CD4-positive, alpha-beta T cell treated with Interleukin-4 for 4 hours (primary cell): ENCODE measurements at regions not wholly inside any gene's neighbourhood (a gene's known extent, or its start where the extent isn't known, plus 50 kb on each side); places are given as distances from the start of the nearest gene placed in this dataset.
"Not testable (repeated sequence)": the region's sequence is repeated elsewhere in the genome, so short reads cannot be mapped to it uniquely, and the experiment has no call there.

Experiments used
- DNase-seq: peaks from one replicate; pipeline ENCODE4 v3.0.0-alpha.2; 2020

- no peak for DNase-seq
These were observed 125.3 kb downstream of the BDH1 start for GRCh38 chr3:197430502-197430901.

GRCh38 chr3:197428952-197429351 is 126.8 kb downstream of the BDH1 start:
- DNase-seq: no peak

DNA sequence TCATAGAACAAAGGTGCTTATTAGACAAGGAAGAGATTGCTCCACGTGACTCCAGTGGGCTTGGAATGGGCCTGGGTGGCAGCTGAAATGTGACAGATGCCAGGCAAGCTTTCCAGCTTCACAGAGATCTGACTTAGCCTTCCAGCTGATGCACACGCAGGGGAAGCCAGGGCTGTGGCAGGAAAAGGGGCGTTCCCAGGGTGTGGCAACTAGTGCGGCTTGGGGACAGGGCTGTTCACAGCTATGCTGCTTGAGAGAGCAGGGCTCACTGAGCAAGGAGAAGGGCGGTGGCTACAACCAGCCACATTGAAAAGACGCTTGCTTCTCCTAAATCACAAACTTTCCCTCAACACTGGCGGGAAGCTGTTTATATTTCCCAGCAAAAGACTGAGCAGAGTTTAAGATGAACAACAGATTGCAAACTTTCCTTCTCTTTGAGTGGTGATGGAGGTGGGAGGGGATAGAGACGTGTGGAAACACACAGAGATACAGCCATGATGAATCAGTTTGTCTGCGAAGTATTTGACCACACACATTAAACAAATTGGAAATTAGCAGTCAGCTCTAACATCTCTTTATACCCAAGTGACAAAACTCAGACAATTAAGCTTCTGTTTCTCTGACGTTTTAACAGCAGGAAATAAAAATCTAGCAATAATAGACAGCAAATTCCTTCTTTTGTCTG is 127.5 kb downstream of the BDH1 start:
- peak; percentile 14 for DNase-seq

DNA sequence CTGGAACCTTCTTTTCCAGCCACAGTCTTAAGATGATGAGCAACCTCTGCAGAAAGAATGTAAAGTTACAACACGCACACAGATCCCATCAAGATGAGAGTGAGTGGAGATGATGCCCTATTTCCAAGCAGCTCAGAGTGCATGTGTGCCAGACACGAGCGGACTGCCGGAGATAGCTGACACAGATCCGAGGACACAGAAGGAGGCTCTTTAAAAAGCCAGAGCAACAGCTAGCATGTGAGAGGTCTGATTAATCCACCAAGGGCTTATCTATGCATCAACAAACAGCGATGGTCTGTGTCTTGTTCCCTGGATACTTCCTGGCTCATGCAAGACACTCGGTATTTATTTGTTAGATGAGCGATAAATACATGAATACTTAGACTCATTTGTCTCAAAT is 128.6 kb upstream of the DLG1 start:
- no peak for DNase-seq

GRCh38 chr3:197426121-197426566 is 127.7 kb upstream of the DLG1 start:
- DNase-seq: no peak

DNA sequence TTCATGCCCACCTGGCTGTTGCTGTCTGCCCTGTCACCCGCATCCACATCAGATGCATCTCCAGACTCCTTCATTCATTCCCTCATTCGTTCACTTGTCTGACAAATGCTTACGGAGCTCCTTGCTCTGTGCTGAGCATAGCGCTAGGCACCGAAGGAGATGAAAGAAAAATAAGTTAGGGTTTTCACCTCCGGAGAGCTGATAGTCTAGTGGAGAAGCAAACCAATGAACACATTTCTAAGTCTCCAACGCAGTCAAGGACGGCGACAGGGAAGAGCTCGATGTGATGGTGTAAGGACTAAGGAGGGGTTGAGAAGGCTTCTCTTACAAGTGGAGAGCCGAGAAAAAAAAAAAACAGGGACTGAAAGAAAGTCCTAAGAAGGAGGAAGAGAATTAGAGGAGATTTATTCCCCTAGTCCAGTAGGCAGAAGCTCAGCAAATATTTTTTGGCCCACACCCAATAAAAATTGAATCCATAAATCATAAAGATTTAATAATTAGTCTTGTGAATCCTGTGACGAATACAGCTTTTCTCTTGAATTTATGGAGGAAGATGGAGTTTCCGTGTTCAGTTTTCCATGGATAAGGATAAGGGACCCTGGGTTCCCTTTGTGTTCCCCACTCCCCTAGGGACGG is 127.2 kb upstream of the DLG1 start:
- no peak for DNase-seq

DNA sequence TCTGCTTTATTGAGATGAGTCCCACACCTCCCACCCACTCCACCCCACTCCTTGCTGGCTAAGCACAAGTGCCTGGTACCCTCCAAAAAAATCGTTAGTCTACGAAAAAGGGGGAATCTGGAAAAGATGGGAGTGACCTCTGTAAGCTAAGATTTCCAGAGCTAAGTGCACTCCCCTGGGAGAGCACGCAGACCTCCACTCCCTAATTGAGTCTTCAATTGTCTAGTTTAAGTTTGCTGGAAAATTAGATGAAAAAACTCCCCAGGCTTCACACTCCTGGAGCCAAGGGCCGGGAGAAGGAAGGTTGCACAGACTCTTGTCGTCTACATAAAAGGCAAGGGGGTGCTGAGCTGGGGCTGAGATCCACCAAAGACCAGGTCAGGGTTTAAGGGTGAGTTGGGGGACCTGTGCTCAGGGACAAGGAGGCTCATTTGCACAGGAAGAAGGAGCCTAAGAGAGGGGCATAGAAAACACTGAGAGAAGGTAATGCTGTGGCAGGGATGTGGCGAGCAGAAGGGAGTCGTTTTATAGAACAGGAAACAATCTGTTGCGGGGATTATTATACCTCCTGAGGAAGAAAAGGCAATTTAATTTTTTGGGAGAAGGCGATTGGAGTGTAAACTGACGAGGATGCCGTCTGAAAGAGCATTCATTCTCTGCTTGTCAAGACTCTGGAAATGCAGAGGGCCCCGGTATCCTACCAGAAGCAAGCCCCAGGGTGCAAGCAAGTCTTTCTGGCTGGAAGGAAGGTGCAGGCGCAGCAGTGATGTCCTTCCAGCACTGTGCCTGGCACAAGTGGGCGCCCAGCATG is 126.5 kb upstream of the DLG1 start:
- DNase-seq: no peak

DNA sequence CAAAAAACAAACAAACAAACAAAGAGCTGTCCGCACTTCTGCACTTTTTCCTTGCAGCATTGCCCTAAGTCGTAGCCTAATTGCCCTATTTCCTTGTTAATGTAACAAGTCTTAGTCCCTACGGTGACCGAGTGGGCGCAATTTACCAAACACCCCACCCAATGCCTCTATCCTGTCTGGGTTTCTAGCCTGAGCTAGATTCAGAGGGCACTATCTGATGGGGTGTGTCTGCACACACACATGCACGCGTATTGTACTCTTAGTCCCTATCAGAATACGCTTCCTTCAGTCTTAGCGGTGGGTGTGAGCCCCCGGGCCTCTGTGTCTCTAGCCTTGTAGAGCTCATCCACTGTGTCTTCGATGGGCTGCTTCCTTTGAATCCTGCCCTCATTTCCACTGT is 125.9 kb upstream of the DLG1 start:
- no peak for DNase-seq

DNA sequence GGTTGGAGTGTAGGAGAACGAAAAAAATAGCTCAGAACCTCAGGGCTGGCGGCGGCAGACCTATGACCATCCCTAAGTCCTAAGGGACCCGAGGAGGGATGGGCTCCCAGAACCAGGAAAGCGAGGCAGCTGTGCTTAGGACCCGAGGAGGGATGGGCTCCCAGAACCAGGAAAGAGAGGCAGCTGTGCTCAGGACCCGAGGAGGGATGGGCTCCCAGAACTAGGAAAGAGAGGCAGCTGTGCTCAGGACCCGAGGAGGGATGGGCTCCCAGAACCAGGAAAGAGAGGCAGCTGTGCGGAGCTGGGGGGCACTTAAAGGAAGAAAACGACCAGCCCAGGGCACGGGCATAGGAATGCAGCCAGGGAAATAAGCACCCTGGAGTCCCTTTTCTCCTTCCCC is 125.0 kb upstream of the DLG1 start:
- DNase-seq: no peak

GRCh38 chr3:197422506-197422905 is 124.1 kb upstream of the DLG1 start:
- no peak for DNase-seq

DNA sequence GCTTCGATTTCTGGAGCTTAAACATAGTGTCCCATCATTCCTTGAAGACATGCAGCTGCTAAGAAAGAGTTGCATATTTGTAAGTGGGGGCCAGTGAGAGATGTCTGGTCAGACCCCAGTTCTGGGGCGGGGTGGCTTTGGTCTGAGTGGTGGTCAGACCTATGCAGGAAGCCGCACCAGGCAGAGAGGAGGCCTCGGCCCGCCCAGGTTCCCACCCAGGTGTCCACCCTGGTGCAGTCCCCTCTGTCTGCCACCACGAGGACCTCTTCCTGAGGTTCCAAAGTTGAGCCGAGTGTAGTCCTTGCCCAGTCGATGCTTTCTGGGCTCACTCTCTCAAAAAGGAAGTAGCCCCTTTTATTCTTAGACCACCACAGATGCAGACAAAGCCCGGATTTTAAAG is 122.6 kb upstream of the DLG1 start:
- DNase-seq: no peak

GRCh38 chr3:197420566-197420965 is 122.2 kb upstream of the DLG1 start:
- no peak for DNase-seq

DNA sequence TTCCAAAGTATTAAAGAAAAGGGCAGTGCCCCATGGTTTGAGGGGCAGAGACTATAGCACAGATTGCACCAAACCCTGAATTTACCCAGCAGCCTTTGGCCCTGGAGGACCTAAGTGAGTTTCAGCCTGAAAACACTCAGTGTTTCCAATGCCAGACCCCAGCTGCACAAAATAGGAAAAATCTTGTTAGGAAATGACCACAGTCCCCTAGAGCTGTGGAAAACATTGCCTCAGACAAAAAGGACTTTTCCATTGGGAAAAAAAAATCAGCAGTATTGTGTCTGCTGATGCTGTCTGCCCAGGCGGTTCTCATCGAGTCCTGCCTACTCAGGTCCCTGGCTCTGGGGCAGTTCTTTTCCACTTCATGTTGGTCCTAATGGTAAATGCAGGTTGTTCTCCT is 121.7 kb upstream of the DLG1 start:
- DNase-seq: no peak

GRCh38 chr3:197419696-197420095 is 121.3 kb upstream of the DLG1 start:
- DNase-seq: no peak

DNA sequence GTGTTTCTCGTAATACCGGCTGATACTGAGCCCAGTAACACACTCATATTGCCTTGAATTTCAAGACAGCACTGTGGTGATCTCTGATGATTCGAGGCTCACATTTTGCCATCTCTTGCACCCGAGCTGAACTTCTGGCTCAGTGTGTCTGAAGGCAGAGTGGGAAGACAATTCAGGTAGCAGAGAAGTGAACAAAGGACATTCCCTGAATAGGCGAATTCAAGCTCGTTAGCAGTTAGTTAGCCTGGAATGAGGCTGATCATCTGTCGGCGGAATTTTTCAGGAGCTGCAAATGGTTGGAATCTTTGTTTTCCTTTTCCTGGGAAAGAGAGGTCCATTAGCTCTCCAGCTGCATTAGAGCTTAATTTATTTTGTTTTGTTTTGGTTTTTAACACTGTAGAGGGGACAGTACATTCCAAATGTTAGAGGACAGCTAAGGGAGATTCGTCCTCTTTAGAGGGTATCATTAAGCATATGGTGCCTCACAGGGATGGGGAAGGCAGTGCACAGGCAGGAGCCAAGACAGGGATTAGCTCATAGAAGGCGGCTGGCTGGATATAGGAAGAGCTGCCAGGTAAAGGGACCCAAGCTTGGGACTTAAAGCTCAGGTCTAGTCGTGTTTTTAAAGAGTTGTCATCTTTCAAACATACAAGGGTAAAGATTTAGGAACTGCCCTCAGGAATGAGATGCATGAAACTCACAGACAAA is 119.7 kb upstream of the DLG1 start:
- no peak for DNase-seq

DNA sequence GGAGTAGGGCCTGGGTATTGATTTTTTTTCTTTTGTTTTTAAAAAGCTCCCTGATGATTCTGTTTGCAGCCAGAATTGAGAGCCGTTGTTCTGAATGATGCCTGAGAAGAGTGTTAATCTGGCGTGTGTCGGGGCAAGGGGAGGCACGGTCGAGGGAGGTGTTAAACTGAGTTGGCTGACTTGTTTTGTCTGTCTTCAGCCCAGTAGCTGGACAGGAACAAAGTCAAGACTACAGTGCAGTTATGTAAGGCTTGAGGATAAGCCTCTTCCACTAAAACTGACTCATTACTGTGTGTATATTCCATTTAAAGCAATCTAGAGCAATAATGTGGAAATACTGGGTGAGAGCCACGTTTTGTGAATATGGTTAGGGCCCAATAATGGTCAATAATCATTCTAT is 119.0 kb upstream of the DLG1 start:
- no peak for DNase-seq

DNA sequence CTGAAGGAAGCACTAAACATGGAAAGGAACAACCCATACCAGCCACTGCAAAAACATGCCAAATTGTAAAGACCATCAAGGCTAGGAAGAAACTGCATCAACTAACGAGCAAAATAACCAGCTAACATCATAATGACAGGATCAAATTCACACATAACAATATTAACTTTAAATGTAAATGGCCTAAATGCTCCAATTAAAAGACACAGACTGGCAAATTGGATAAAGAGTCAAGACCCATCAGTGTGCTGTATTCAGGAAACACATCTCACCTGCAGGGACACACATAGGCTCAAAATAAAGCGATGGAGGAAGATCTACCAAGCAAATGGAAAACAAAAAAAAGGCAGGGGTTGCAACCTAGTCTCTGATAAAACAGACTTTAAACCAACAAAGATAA is 113.5 kb upstream of the DLG1 start:
- DNase-seq: not testable (repeated sequence)

DNA sequence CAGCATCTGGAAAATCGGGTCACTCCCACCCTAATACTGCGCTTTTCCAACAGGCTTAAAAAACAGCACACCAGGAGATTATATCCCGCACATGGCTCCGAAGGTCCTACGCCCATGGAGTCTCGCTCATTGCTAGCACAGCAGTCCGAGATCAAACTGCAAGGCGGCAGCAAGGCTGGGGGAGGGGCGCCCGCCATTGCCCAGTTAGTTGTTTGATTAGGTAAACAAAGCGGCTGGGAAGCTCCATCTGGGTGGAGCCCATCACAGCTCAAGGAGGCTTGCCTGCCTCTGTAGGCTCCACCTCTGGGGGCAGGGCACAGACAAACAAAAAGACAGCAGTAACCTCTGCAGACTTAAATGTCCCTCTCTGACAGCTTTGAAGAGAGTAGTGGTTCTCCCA is 111.8 kb upstream of the DLG1 start:
- DNase-seq: not testable (repeated sequence)

DNA sequence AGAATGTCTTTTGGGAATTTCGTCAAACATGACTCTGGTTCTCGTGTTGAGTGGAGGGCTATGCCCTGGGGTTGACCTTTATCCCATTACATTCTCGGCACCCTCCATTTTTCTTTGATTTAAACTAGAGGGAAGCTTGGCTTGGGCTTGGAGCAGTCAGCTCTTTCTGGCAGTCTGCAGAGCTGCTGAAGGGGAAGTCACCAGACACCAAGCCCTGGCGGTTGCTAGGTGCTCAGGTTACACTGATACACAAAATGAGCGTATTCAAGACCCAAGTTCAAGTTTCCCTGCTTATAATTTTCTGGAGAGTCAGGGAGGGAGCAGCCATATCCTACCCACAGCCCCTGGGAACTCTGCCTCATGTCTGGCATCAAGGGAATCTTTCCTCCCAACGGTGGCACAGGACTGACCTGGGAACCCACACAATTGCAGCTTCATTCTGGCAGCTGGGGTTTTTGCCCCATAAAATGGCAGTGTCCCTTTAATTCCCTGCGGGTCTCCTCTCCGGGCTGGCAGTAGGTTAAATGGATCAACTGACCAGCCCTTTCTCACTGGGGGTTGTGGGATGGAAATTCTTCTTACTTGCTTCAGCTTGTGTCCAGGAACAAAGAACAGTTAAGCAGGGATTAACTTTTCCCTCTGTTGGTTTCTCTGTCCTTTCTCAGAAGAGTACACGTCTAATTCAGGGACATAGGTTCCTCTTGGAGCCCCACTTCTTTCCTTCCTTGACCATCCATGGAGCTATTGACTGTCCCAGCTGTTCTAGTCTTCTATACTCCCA is 110.0 kb upstream of the DLG1 start:
- no peak for DNase-seq

DNA sequence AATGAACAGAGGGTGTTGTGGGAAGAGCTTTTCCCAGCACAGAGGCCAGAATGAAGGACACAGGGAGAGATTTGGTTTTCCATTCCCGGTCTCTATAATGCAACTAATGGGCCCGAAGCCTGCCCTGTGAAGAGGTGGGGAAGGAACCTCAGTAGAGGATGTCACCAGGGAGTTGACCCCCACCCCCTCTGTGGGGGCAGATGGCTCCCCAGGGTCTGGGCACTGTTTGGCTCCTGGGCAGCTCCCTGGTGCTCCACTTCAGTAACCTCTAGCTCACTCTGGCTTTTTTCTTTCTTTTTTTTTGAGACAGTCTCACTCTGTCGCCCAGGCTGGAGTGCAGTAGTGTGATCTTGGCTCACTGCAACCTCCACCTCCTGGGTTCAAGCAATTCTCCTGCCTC is 109.1 kb upstream of the DLG1 start:
- no peak for DNase-seq

DNA sequence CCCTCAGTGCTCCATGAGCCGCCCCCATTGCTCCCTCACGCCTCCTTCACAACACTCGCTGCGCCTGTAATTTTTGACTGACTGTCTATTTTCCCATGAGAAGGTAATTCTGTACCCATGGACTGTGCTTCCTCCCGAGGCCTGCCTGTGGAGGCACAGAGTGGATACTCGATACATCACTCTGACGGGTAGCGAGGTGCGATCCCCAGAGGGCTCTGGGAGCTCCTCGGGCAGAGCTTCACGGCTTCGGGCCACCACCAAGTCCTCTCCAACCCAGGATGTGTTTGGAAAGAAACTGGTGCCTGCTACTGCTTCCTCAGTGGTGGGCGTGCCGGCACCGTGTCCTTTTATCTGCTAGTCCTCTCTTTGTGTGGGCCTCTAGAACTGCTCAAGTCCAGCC is 108.6 kb upstream of the DLG1 start:
- no peak for DNase-seq

- DNase-seq: no peak
These were observed 107.9 kb upstream of the DLG1 start for GRCh38 chr3:197406266-197406665.

DNA sequence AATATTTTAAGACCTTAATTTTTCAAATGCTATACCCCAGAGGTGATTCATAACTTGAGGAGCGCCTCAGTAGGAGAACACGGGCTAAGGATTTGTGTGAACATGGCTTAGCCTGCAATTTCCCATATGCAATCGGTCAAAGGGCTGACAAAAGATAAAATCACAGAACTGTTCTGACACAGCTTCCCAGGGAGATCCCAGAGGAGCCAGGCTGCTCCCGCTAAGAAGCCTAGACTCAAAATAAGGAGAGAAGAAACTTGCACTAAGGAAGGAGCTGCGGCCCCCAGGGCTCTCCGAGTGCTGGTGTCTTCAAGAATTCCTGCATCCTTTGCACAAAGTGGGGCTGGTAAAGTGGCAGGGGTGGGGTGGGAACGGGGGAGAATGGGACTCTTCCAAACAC is 106.3 kb upstream of the DLG1 start:
- DNase-seq: no peak
